RWPE1 (cell line): ENCODE measurements at regions not wholly inside any gene's neighbourhood (a gene's known extent, or its start where the extent isn't known, plus 50 kb on each side); places are given as distances from the start of the nearest gene placed in this dataset.

ENCODE experiments used
- CTCF ChIA-PET: fragments of 350-600 bp; sonication (Branson Sonifier 250); formaldehyde crosslinking; extraction: SDS; loops from one replicate; lab custom pipeline; 2021; lab: Yijun Ruan, JAX
- POLR2A ChIA-PET: fragments of 400-600 bp; formaldehyde crosslinking; extraction: SDS; loops from one replicate; lab custom pipeline; 2020; ENCODE audit warnings: antibody characterized with exemption; ENCODE audit not compliant: low non-redundant PET; lab: Yijun Ruan, JAX
- DNase-seq: peaks from one replicate; pipeline ENCODE4 v3.0.0; 2012; ENCODE audit warnings: low spot score
- H3K27ac ChIP-seq: fragments of 450-650 bp; 2 replicates; pipeline ENCODE4 v1.5.1; 2017
- TF ChIP-seq, protein P1 (sequence below): fragments of 450-650 bp; conservative IDR thresholded peaks from 2 replicates; pipeline ENCODE4 v1.5.1; 2017; ENCODE audit warnings: low read depth, mild to moderate bottlenecking

DNA sequence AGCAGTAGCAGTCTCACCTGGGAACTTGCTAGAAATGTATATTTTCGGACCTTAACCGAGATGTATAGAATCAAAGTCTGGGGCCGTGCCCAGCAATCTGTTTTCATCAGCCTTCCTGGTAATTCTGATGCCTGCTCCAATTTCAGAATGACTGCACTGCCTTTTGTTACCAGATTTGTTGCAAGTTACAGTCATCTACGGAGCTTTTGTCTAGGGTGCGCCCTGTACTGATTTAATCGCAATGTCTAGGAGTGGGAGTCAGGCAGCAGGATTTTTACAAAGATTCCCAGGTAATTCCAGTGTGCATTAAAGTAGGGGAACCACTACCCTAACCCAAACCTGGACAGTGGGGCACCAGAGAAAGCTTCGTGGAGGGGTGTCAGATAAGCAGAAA lies 178.0 kb downstream of the HAUS1 start:
- DNase-seq = no peak
- H3K27ac ChIP-seq = no peak overlapping the region; the same call in 1 of the 2 replicates
- CTCF ChIA-PET = interaction anchor here (0.6 to 1.4 kb wide), 6 partner anchors 44 to 376 kb away, joined by 3 to 11 read pairs (median 4); partner anchors contain the start of gene LOXHD1
- TF ChIP-seq, protein P1, sequence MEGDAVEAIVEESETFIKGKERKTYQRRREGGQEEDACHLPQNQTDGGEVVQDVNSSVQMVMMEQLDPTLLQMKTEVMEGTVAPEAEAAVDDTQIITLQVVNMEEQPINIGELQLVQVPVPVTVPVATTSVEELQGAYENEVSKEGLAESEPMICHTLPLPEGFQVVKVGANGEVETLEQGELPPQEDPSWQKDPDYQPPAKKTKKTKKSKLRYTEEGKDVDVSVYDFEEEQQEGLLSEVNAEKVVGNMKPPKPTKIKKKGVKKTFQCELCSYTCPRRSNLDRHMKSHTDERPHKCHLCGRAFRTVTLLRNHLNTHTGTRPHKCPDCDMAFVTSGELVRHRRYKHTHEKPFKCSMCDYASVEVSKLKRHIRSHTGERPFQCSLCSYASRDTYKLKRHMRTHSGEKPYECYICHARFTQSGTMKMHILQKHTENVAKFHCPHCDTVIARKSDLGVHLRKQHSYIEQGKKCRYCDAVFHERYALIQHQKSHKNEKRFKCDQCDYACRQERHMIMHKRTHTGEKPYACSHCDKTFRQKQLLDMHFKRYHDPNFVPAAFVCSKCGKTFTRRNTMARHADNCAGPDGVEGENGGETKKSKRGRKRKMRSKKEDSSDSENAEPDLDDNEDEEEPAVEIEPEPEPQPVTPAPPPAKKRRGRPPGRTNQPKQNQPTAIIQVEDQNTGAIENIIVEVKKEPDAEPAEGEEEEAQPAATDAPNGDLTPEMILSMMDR = no peak
- POLR2A ChIA-PET = no interaction called here

DNA sequence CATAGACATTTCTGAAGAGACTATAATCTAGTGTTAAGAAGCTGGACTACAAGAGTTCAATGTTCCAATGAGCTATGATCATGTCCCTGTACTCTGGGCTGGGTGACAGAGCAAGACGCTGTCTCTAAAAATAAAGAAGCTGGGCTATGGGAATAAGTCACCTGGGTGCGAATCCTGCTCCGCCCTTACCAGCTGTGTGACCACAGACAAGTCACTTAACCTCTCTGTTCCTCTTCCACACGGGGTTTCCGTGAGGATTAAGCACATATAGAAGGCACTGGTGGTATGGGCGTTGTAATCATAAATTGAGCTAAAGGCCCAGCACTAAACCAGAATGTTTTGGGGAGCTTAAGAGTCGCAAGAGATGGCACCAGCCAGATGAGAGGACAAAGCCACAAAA lies 178.5 kb downstream of the HAUS1 start:
- DNase-seq = no peak
- H3K27ac ChIP-seq = no peak overlapping the region
- POLR2A ChIA-PET = no interaction called here
- CTCF ChIA-PET = interaction anchor here (0.6 to 0.9 kb wide), 3 partner anchors 62 to 183 kb away, joined by 3 to 5 read pairs (median 3); no protein-coding TSS in a partner anchor
- TF ChIP-seq, protein P1 = no peak

DNA sequence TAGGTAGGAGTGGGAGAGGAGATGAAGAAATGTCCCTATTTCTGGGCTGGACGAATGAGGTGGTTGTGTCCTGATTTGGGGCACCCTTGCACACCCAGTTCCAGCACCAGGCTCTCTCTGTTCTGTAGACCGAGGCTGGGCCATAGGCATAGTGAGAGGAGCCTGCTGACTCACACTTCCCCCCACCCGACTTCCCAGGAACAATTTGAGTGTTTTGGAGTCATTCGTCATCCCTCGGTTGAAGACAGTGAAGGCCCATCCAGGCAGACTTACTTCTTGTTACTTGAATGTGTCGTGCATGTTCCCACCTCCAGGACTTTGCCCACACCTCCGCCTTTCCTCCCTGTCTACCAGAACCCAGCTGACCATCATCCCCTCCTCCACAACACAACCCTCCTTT lies 179.1 kb downstream of the HAUS1 start:
- POLR2A ChIA-PET = no interaction called here
- H3K27ac ChIP-seq = 0 out of 2 replicates have a peak overlapping the region, but pooled peaks have one; percentile 4
- no peak for DNase-seq
- TF ChIP-seq, protein P1 = no peak
- CTCF ChIA-PET = interaction anchor here (0.6 to 0.7 kb wide), 2 partner anchors 168 to 183 kb away, joined by 3 read pairs; no protein-coding TSS in a partner anchor

DNA sequence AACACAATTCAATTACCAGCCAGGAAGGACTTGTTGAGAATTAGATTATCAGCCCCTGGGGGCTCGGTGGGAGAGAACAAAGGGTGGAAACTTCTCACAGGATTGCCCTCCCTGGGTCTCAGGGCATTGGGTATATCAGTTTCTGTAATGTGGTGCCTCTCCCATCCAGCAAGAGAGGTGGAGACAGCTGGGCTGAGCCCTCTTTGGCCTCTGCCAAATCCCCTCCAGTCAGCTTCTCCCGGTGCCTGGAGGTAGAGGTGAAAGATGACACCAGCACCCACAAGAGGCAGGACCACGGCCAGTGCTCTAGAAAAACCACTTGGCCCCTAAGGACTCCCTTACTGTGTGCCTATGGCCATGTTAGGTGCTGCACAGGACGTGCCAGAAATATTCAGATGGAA lies 179.7 kb downstream of the HAUS1 start:
- no peak for DNase-seq
- POLR2A ChIA-PET = no interaction called here
- TF ChIP-seq, protein P1 = no peak
- H3K27ac ChIP-seq = 0 out of 2 replicates have a peak overlapping the region, but pooled peaks have one; percentile 4
- CTCF ChIA-PET = no interaction called here

DNA sequence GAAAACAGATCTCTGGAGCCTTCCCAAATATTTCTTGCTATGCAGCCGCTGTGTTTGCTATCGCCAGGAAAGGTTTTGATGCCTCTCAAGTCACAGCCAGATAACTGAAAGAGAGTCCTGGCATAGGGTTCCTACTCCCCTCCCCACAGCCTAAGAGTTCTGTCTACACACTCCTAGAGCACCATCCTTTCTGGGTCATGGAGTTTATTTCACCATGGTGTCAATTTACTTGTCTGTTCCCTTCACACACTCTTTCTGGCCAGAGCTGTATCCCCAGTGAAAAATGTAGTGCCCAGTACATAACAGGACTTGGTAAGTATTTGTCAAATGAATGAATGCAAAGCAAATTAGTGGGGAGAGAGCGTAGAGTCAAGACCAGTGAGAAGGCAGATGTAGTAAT lies 185.3 kb downstream of the HAUS1 start:
- H3K27ac ChIP-seq = no peak overlapping the region
- TF ChIP-seq, protein P1 = no peak
- ChIA-PET POLR2A (no interaction called here), CTCF (no interaction called here)
- DNase-seq = no peak

DNA sequence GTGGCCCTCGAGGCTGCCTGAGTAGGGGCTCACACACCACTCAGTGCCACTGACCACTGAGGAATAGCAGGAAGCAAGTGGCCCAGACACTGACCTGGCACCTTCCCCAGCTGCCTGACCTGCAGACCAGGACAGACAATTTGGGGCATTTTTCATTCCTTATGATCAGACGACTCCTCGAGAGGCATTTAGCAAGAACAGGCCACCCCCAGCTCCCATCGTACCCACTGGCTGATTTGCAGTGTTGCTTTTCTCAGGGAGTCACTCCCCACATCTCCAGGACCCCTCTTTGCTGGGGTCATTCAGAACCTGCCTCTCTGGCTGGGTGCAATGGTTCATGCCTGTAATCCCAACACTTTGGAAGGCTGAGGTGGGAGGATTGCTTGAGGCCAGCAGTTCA lies 185.7 kb downstream of the HAUS1 start:
- ChIA-PET POLR2A (no interaction called here), CTCF (interaction anchor here (0.6 kb wide), 1 partner anchor 77 kb away, joined by 3 read pairs; no protein-coding TSS in a partner anchor)
- H3K27ac ChIP-seq = no peak overlapping the region
- no peak for DNase-seq
- TF ChIP-seq, protein P1 = no peak
